GM12878 (cell line): ENCODE measurements at regions not wholly inside any gene's neighbourhood (a gene's known extent, or its start where the extent isn't known, plus 50 kb on each side); places are given as distances from the start of the nearest gene placed in this dataset.

ENCODE experiments used
- FOS ChIP-seq: IDR thresholded peaks from 3 replicates; pipeline ENCODE4 v1.6.1; 2011; ENCODE audit warnings: borderline replicate concordance; ENCODE audit not compliant: insufficient read length; ENCODE audit errors: extremely low read depth
- IKZF1 ChIP-seq: fragments of 450-650 bp; conservative IDR thresholded peaks from 2 replicates; pipeline ENCODE4 v1.6.1; 2017; ENCODE audit warnings: antibody characterized with exemption, mild to moderate bottlenecking
- JUNB ChIP-seq: IDR thresholded peaks from 2 replicates; pipeline ENCODE4 v1.6.1; 2016; ENCODE audit warnings: antibody characterized with exemption, mild to moderate bottlenecking
- PAX5 ChIP-seq: IDR thresholded peaks from 2 replicates; pipeline ENCODE4 v1.6.1; 2011; ENCODE audit warnings: low read depth, low read length, borderline replicate concordance
- SMARCA5 ChIP-seq: fragments of 450-650 bp; IDR thresholded peaks from 2 replicates; pipeline ENCODE4 v1.6.1; 2017; ENCODE audit warnings: mild to moderate bottlenecking
- TBL1XR1 ChIP-seq: IDR thresholded peaks from 2 replicates; pipeline ENCODE4 v1.6.1; 2012; ENCODE audit warnings: low read depth, low read length, improper control_type of control experiment
- ZNF622 ChIP-seq: fragments of 450-650 bp; IDR thresholded peaks from 2 replicates; pipeline ENCODE4 v1.6.1; 2017; ENCODE audit warnings: mild to moderate bottlenecking, inconsistent platforms
- TF ChIP-seq, protein P1 (sequence below): IDR thresholded peaks from 2 replicates; pipeline ENCODE4 v1.6.1; 2012; ENCODE audit warnings: improper control_type of control experiment, low read depth, low read length; ENCODE audit not compliant: insufficient replicate concordance
- TF ChIP-seq, protein P2 (sequence below): fragments of 150-350 bp; IDR thresholded peaks from 2 replicates; pipeline ENCODE4 v1.6.1; 2016; ENCODE audit warnings: low read depth, low read length
- TF ChIP-seq, protein P3 (sequence below): fragments of 450-650 bp; IDR thresholded peaks from 2 replicates; pipeline ENCODE4 v1.6.1; 2018; ENCODE audit warnings: borderline replicate concordance, mild to moderate bottlenecking; ENCODE audit not compliant: partially characterized antibody
- TF ChIP-seq, protein P4 (sequence below): fragments of 450-650 bp; IDR thresholded peaks from 2 replicates; pipeline ENCODE4 v1.6.1; 2017; ENCODE audit warnings: mild to moderate bottlenecking, moderate library complexity

DNA sequence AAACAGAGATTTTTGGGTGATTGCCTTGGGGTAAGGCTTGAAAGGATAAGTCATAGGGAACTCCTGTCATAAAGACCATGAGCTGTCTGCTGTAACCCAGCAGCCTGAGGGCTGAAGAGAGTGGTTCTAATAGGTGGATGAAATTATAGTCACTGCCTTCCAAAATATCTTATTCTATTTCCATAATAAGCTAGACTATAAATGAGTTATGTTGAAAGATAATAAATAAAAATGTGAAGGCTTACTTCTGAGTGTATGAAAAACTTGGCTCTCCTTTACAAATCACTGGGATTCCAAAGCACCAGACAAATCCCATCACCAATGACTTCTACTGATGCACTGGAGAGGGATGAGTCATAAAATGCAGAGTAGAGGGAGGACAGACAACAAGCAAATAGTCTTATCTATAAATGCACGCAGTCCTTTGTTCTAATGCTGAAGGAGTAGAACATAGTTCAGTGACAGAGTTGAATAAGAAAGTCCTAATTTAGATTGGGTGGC, 775.0 kb upstream of the LRRC4C start (continued):
- TF ChIP-seq, protein P1, sequence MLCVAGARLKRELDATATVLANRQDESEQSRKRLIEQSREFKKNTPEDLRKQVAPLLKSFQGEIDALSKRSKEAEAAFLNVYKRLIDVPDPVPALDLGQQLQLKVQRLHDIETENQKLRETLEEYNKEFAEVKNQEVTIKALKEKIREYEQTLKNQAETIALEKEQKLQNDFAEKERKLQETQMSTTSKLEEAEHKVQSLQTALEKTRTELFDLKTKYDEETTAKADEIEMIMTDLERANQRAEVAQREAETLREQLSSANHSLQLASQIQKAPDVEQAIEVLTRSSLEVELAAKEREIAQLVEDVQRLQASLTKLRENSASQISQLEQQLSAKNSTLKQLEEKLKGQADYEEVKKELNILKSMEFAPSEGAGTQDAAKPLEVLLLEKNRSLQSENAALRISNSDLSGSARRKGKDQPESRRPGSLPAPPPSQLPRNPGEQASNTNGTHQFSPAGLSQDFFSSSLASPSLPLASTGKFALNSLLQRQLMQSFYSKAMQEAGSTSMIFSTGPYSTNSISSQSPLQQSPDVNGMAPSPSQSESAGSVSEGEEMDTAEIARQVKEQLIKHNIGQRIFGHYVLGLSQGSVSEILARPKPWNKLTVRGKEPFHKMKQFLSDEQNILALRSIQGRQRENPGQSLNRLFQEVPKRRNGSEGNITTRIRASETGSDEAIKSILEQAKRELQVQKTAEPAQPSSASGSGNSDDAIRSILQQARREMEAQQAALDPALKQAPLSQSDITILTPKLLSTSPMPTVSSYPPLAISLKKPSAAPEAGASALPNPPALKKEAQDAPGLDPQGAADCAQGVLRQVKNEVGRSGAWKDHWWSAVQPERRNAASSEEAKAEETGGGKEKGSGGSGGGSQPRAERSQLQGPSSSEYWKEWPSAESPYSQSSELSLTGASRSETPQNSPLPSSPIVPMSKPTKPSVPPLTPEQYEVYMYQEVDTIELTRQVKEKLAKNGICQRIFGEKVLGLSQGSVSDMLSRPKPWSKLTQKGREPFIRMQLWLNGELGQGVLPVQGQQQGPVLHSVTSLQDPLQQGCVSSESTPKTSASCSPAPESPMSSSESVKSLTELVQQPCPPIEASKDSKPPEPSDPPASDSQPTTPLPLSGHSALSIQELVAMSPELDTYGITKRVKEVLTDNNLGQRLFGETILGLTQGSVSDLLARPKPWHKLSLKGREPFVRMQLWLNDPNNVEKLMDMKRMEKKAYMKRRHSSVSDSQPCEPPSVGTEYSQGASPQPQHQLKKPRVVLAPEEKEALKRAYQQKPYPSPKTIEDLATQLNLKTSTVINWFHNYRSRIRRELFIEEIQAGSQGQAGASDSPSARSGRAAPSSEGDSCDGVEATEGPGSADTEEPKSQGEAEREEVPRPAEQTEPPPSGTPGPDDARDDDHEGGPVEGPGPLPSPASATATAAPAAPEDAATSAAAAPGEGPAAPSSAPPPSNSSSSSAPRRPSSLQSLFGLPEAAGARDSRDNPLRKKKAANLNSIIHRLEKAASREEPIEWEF, result no peak
- TF ChIP-seq, protein P2, sequence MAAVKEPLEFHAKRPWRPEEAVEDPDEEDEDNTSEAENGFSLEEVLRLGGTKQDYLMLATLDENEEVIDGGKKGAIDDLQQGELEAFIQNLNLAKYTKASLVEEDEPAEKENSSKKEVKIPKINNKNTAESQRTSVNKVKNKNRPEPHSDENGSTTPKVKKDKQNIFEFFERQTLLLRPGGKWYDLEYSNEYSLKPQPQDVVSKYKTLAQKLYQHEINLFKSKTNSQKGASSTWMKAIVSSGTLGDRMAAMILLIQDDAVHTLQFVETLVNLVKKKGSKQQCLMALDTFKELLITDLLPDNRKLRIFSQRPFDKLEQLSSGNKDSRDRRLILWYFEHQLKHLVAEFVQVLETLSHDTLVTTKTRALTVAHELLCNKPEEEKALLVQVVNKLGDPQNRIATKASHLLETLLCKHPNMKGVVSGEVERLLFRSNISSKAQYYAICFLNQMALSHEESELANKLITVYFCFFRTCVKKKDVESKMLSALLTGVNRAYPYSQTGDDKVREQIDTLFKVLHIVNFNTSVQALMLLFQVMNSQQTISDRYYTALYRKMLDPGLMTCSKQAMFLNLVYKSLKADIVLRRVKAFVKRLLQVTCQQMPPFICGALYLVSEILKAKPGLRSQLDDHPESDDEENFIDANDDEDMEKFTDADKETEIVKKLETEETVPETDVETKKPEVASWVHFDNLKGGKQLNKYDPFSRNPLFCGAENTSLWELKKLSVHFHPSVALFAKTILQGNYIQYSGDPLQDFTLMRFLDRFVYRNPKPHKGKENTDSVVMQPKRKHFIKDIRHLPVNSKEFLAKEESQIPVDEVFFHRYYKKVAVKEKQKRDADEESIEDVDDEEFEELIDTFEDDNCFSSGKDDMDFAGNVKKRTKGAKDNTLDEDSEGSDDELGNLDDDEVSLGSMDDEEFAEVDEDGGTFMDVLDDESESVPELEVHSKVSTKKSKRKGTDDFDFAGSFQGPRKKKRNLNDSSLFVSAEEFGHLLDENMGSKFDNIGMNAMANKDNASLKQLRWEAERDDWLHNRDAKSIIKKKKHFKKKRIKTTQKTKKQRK, result no peak
- no peak for TF ChIP-seq PAX5
- TF ChIP-seq JUNB, result no peak
- no peak for TF ChIP-seq FOS
- TF ChIP-seq, protein P3, sequence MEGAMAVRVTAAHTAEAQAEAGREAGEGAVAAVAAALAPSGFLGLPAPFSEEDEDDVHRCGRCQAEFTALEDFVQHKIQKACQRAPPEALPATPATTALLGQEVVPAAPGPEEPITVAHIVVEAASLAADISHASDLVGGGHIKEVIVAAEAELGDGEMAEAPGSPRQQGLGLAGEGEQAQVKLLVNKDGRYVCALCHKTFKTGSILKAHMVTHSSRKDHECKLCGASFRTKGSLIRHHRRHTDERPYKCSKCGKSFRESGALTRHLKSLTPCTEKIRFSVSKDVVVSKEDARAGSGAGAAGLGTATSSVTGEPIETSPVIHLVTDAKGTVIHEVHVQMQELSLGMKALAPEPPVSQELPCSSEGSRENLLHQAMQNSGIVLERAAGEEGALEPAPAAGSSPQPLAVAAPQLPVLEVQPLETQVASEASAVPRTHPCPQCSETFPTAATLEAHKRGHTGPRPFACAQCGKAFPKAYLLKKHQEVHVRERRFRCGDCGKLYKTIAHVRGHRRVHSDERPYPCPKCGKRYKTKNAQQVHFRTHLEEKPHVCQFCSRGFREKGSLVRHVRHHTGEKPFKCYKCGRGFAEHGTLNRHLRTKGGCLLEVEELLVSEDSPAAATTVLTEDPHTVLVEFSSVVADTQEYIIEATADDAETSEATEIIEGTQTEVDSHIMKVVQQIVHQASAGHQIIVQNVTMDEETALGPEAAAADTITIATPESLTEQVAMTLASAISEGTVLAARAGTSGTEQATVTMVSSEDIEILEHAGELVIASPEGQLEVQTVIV, result no peak
- no peak for TF ChIP-seq SMARCA5
- TF ChIP-seq ZNF622, result no peak
- TF ChIP-seq IKZF1, result no peak
- TF ChIP-seq, protein P4, sequence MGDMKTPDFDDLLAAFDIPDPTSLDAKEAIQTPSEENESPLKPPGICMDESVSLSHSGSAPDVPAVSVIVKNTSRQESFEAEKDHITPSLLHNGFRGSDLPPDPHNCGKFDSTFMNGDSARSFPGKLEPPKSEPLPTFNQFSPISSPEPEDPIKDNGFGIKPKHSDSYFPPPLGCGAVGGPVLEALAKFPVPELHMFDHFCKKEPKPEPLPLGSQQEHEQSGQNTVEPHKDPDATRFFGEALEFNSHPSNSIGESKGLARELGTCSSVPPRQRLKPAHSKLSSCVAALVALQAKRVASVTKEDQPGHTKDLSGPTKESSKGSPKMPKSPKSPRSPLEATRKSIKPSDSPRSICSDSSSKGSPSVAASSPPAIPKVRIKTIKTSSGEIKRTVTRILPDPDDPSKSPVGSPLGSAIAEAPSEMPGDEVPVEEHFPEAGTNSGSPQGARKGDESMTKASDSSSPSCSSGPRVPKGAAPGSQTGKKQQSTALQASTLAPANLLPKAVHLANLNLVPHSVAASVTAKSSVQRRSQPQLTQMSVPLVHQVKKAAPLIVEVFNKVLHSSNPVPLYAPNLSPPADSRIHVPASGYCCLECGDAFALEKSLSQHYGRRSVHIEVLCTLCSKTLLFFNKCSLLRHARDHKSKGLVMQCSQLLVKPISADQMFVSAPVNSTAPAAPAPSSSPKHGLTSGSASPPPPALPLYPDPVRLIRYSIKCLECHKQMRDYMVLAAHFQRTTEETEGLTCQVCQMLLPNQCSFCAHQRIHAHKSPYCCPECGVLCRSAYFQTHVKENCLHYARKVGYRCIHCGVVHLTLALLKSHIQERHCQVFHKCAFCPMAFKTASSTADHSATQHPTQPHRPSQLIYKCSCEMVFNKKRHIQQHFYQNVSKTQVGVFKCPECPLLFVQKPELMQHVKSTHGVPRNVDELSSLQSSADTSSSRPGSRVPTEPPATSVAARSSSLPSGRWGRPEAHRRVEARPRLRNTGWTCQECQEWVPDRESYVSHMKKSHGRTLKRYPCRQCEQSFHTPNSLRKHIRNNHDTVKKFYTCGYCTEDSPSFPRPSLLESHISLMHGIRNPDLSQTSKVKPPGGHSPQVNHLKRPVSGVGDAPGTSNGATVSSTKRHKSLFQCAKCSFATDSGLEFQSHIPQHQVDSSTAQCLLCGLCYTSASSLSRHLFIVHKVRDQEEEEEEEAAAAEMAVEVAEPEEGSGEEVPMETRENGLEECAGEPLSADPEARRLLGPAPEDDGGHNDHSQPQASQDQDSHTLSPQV, result no peak
- no peak for TF ChIP-seq TBL1XR1
